SKM-1 treated with dmso at 0.1 percent for 144 hours (cell line): ENCODE measurements at regions not wholly inside any gene's neighbourhood (a gene's known extent, or its start where the extent isn't known, plus 50 kb on each side); places are given as distances from the start of the nearest gene placed in this dataset.

Source experiments
- DNase-seq: peaks from one replicate; lab custom pipeline; 2025; ENCODE audit not compliant: unreplicated experiment; lab: John Stamatoyannopoulos, UW

DNA sequence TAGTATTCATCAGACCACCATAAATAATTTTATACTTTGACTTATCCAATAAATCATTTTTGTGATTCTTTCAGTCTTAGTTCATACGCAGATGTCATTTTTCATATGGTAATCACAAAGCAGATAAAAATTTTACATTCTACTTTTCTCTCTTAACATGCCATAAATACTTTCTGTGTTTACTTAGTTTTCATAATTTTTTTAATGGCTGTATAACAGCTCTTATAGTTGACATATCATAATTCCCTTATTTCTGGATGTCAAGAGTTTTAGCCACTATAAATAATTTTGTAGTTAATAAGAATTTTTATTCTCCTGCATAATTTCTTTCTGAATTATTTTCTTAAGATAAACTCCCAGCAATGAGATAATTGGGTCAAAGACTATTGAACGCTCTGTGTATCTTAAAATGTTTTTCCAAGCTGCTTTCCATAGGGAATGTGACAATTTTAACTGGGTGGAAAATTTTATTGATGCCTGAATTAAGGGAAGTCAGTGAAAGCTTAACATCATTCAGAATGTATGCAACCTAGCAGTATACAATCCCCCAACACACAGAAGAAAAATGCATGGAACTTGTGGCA lies 702.7 kb downstream of the EPM2A start:
- no peak for DNase-seq

DNA sequence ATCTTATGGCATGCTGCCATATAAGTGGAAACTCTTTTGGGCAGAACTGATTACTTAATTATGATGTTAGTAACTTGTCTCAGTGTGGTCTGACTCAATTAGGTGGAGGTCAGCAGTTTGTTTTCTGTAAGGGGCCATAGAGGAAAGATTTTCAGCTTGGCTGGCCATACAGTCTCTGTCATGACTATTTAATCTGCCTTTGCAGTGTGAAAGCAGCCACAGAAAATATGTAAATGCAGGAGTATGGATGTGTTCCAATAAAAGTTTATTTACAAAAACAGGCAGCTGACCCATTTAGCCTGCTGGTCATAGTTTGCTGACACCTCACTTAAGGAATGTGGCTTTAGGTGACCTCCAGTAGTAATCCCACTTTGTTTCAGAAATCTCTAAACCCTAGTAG lies 700.7 kb downstream of the EPM2A start:
- no peak for DNase-seq

DNA sequence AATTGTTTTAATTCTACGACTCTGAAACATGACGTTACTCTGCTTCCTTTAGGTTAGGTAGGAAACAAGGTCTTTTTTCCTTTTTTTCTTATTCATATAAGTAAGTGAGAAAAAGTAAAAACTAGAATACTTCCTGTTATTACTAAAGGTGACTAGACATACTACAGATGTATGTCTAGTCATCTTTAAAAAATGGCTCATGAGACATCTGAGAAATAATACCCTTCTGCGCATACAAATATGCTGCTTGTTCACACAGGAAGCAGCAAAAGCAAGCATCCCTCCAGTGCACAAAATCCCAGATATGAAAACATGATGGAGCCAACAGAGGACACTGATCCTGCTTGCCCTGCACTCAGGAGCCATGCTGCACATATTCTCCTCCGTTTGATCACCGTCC lies 699.1 kb downstream of the EPM2A start:
- no peak for DNase-seq

- no peak for DNase-seq
These were observed 698.3 kb downstream of the EPM2A start for GRCh38 chr6:145036848-145037567.

DNA sequence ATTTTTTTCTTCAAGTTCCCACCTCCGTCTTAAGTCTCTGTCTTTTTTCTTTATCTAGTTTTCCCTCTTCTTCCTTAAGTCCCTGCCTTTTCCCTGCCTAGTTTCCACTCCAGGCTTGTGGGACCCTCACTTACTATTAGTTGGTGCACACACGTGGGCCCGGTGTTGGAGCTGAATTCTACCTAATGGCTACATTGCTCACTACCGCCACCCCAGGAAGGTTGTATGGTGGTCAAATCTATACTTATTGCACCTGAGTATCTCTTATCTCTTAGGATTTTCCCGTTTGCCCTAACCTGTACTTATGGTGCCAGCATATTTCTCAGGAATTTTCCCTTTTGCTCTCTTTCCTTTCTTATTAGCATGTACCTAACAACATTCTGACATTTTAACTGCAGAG lies 692.8 kb downstream of the EPM2A start:
- no peak for DNase-seq

GRCh38 chr6:145043926-145044500 lies 691.3 kb downstream of the EPM2A start:
- no peak for DNase-seq

DNA sequence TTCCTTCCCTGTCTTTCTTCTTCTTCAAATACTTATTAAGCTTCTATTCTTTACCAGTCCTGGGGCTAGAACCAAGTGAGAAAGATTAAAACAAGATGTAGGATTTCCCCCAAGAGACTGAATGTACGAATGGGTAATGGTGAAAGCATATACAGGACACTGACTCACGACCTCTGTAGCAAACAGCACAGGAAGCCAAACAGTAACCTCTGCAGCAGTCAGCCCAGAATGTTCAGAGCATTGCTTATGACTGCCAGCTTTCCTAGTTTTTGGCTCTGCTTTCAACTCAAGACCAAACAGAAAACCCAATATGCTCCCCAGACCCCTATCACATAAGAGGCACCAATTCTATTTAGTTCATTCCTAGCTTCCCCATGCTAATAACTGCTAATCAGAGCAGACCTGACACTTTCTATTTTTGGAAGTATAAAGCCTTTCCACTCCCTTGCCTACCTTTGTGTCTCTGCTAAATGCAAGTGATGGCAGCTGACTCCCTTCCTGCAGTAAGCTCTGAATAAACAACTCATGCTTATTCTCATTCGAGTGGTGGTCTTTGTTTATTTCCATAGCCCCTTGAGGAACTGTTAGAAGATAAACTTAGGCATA lies 690.6 kb downstream of the EPM2A start:
- DNase-seq, result no peak

DNA sequence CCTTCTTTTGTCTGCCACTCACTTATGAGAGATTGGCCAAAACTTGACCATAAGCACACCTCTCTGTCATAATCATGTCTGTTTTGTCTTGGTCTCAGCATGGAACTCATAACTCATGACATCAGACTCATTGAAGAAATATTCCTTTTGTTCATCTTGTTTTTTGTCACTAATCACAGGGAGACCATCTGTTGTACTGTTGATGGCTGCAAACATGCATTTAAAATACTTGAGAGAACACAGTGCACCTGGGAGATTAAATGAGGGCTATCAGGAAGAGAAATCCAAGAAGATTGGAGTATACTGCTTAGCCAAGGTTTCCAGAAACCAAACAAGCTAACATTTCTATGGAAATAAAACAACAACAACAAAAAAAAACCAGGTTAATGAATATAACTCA lies 689.7 kb downstream of the EPM2A start:
- DNase-seq, result no peak

DNA sequence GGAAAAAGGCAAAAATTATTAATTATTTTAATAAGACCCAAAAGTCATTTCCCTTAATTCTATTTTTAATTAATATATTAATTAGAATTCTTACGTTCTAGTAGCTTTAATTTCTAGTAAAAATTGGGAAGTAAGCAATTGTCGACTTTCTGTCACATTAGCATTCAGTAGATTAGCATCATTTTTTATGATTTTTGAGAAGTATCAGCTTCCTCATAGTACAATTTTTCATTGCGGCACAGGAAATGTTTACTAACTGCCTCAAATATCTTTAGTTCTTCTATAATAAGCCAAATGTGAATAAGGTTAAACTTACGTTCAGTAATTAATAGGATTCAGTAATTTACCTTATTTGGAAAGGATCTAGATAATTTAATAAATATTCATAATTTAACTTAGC lies 687.4 kb downstream of the EPM2A start:
- DNase-seq, result no peak

DNA sequence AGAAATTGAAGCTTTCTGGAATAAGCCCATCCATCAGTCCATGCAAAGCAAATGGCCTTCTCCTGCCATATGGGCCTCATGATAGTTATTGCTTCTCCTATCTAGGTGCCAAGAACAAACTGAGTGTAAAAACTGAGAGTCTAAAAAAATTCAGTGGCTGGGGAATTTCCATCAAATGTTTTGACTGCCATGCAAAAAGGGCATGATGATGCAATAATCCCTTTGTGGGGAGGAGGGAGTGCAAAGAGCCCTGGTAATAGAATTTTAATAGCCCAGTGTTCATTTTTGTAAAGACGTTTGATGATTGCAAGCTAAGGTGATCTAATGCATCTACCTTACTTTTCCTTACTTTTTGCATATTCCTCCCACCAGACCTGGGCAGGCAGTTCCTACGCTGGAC lies 683.7 kb downstream of the EPM2A start:
- DNase-seq, result no peak

- DNase-seq, result no peak
These were observed 679.8 kb downstream of the EPM2A start for GRCh38 chr6:145055567-145055966.

DNA sequence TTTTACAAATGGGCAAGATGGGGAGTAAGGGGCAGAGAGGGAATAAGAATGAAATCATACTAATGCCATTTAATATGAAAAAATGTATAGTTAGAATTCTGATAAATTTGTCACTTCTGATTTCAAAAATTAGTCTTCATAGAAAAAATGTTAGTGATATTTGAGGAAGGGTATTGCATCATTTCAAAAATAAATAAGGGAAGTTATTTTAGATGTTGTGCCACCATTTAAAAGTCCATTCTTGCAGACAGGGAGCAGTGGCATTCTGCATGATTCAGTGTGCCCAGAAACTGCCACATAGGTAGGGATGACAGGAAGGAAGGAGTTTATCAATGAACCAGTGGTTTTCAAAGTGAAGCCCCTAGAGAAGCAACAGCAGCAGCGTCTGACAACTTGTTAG lies 674.6 kb downstream of the EPM2A start:
- no peak for DNase-seq

DNA sequence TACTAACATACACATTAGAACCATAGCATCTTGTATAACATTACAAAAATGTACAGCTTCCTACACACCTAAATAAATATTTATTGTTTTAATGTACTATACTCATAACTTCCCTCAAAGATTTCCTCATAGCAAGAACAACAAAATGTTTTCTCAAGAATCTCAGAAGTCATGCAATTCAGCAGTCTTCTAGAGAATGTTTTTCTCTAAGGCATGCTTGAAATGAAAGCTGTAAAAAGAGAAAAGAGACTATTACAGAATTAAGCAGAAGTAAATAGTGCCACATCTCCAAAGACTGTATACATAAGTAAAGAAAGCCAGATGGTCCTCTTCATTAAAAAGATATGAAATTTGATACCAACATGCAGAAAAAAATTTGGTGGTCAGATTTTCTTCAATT lies 672.2 kb downstream of the EPM2A start:
- DNase-seq, result no peak

- DNase-seq, result no peak
These were observed 667.9 kb downstream of the EPM2A start for GRCh38 chr6:145067430-145067829.

GRCh38 chr6:145068577-145068976 lies 666.7 kb downstream of the EPM2A start:
- no peak for DNase-seq

DNA sequence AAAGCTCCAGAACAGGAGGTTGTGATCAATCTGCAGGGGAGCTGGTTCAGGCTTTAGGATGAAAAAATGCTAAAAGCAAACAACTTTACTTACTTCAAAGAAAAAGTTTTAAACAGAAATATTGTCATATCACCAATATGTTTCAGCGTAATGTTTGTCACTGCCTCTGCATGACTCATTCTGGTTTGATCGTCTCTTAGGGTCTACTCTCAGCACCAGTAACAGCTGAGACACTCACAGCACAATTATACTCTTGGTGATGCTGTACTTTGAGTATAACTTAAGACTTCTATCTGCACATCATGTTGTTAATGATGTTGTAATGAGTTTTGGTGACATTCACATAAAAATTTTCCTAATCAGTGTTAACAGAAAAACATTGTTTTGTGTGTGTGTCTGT lies 665.4 kb downstream of the EPM2A start:
- no peak for DNase-seq

DNA sequence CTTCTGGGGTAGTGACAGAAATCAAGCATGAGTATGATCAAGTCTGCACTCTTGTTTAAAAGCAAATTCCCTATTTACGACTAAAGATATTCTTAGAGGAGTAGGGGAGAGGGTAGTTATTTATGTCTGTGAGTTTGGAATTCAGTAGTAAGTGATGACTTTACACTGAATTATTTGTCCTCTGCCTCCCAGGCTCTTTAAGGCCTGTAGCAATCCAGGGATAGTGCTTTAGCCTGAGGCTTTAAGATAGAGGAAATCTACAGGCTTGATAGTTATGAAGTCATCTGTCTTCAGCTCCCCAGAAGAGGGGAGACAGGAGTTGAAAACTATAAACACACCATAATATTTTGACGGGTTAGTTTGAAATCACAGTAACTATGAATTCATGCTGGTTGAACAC lies 664.5 kb downstream of the EPM2A start:
- no peak for DNase-seq

- no peak for DNase-seq
These were observed 663.5 kb downstream of the EPM2A start for GRCh38 chr6:145071836-145072235.

- no peak for DNase-seq
These were observed 661.5 kb downstream of the EPM2A start for GRCh38 chr6:145073811-145074210.

GRCh38 chr6:145074805-145075204 lies 660.5 kb downstream of the EPM2A start:
- no peak for DNase-seq

DNA sequence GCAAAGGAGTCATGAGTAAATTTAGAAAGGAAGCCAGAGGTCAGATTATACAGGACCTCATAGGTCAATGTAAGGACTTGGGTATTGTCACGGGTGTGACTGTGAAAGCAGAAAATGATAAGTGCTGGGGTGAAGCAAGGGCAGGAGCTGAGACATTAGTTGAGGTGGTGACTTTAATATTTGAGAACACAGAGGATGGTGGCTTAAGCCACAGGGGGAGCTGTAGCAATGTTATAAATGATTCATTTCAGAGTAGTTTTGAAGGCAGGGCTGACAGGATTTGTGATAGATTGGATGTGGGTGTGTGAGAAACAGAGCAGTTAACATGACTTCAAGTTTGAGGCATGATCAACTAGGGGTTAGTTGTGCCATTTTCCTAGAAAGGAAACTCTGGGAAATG lies 659.9 kb downstream of the EPM2A start:
- DNase-seq, result no peak

GRCh38 chr6:145076115-145076841 lies 659.0 kb downstream of the EPM2A start:
- no peak for DNase-seq
